ENCODE measurements at regions not wholly inside any gene's neighbourhood (a gene's known extent, or its start where the extent isn't known, plus 50 kb on each side); places are given as distances from the start of the nearest gene placed in this dataset.

DNA sequence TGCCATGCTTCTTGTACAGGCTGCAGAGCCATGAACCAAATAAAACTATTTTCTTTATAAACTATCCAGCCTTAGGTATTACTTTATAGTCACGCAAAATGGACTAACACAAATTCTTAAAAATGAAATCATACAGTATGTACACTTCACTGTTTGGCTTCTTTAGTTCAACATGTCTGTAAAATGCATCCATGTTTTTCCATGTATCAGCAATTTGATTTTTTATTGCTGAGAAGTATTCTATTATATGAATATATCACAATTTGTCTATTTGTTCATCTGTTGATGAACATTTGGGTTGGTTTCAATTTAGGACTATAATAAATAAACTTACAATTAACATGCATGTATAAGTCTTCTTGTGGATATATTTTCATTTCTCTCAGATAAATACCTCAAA is 182.1 kb downstream of the SCG2 start:
- no peak for ATAC-seq (ENCODE audit: low read depth)
- TF ChIP-seq, protein P1, sequence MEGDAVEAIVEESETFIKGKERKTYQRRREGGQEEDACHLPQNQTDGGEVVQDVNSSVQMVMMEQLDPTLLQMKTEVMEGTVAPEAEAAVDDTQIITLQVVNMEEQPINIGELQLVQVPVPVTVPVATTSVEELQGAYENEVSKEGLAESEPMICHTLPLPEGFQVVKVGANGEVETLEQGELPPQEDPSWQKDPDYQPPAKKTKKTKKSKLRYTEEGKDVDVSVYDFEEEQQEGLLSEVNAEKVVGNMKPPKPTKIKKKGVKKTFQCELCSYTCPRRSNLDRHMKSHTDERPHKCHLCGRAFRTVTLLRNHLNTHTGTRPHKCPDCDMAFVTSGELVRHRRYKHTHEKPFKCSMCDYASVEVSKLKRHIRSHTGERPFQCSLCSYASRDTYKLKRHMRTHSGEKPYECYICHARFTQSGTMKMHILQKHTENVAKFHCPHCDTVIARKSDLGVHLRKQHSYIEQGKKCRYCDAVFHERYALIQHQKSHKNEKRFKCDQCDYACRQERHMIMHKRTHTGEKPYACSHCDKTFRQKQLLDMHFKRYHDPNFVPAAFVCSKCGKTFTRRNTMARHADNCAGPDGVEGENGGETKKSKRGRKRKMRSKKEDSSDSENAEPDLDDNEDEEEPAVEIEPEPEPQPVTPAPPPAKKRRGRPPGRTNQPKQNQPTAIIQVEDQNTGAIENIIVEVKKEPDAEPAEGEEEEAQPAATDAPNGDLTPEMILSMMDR (IDR thresholded peaks at IDR 0.05; ENCODE audit: poor library complexity, severe bottlenecking): no peak

GRCh38 chr2:223431479-223431878 is 170.7 kb downstream of the SCG2 start:
- no peak for DNase-seq (ENCODE audit: low spot score)
- TF ChIP-seq, protein P1 (IDR thresholded peaks at IDR 0.05; ENCODE audit: poor library complexity, severe bottlenecking): no peak
- ATAC-seq (ENCODE audit: low read depth): no peak

More for the DNA sequence above, 182.1 kb downstream of the SCG2 start:
- Histone ChIP-seq H3K27ac (ENCODE audit: poor library complexity, severe bottlenecking) (no peak overlapping the region), H3K4me1 (ENCODE audit: insufficient read depth, poor library complexity, severe bottlenecking) (no peaks in the 10 kb centered on the region), H3K36me3 (ENCODE audit: low read depth) (no peaks in the 10 kb centered on the region), H3K9me3 (ENCODE audit: severe bottlenecking) (no peaks in the 10 kb centered on the region), H3K27me3 (ENCODE audit: insufficient read depth, poor library complexity, severe bottlenecking) (no peaks in the 10 kb centered on the region), H3K4me3 (ENCODE audit: severe bottlenecking) (no peak overlapping the region)
- no peak for DNase-seq (ENCODE audit: low spot score)

DNA sequence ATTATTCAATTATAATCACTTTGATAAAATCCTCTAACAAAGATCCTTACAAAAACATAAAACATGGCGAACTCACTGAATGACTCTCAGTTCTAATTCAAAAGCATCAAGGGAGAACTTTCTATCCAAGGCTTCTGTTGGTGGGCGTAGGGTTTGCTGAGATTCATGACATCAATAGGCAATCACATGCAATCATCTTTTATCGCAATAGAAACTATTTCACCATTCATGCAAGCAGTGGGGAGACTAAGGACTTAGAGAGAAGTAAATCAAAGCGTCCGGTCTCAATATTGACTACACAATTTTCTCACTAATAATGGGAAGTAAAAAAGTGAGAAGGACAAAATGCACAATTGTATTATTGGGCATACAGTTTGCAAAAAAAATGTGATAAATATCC is 168.7 kb downstream of the SCG2 start:
- Histone ChIP-seq H3K36me3 (ENCODE audit: low read depth) (no peaks in the 10 kb centered on the region), H3K4me3 (ENCODE audit: severe bottlenecking) (no peak overlapping the region), H3K4me1 (ENCODE audit: insufficient read depth, poor library complexity, severe bottlenecking) (no peaks in the 10 kb centered on the region), H3K27ac (ENCODE audit: poor library complexity, severe bottlenecking) (no peak overlapping the region), H3K9me3 (ENCODE audit: severe bottlenecking) (no peaks in the 10 kb centered on the region), H3K27me3 (ENCODE audit: insufficient read depth, poor library complexity, severe bottlenecking) (no peaks in the 10 kb centered on the region)
- TF ChIP-seq, protein P1 (IDR thresholded peaks at IDR 0.05; ENCODE audit: poor library complexity, severe bottlenecking): no peak
- DNase-seq (ENCODE audit: low spot score) (no peak), ATAC-seq (ENCODE audit: low read depth) (no peak)

More at GRCh38 chr2:223431479-223431878, 170.7 kb downstream of the SCG2 start:
- H3K27me3 ChIP-seq (ENCODE audit: insufficient read depth, poor library complexity, severe bottlenecking): no peaks in the 10 kb centered on the region
- no peaks in the 10 kb centered on the region for H3K9me3 ChIP-seq (ENCODE audit: severe bottlenecking)
- no peaks in the 10 kb centered on the region for H3K4me1 ChIP-seq (ENCODE audit: insufficient read depth, poor library complexity, severe bottlenecking)
- H3K36me3 ChIP-seq (ENCODE audit: low read depth): no peaks in the 10 kb centered on the region
- H3K4me3 ChIP-seq (ENCODE audit: severe bottlenecking): no peak overlapping the region
- H3K27ac ChIP-seq (ENCODE audit: poor library complexity, severe bottlenecking): no peak overlapping the region

- ATAC-seq (ENCODE audit: low read depth) (no peak), DNase-seq (ENCODE audit: low spot score) (no peak)
- H3K4me3 ChIP-seq (ENCODE audit: severe bottlenecking): no peak overlapping the region
- TF ChIP-seq, protein P1 (IDR thresholded peaks at IDR 0.05; ENCODE audit: poor library complexity, severe bottlenecking): no peak
- H3K27ac ChIP-seq (ENCODE audit: poor library complexity, severe bottlenecking): no peak overlapping the region
- no peaks in the 10 kb centered on the region for H3K36me3 ChIP-seq (ENCODE audit: low read depth)
- H3K4me1 ChIP-seq (ENCODE audit: insufficient read depth, poor library complexity, severe bottlenecking): no peaks in the 10 kb centered on the region
- no peaks in the 10 kb centered on the region for H3K9me3 ChIP-seq (ENCODE audit: severe bottlenecking)
- no peaks in the 10 kb centered on the region for H3K27me3 ChIP-seq (ENCODE audit: insufficient read depth, poor library complexity, severe bottlenecking)
Measured at GRCh38 chr2:223437788-223438187, 164.4 kb downstream of the SCG2 start.

- no peak for ATAC-seq (ENCODE audit: low read depth)
- Histone ChIP-seq H3K27me3 (ENCODE audit: insufficient read depth, poor library complexity, severe bottlenecking) (no peaks in the 10 kb centered on the region), H3K27ac (ENCODE audit: poor library complexity, severe bottlenecking) (no peak overlapping the region), H3K4me1 (ENCODE audit: insufficient read depth, poor library complexity, severe bottlenecking) (no peaks in the 10 kb centered on the region), H3K9me3 (ENCODE audit: severe bottlenecking) (no peaks in the 10 kb centered on the region), H3K36me3 (ENCODE audit: low read depth) (no peaks in the 10 kb centered on the region), H3K4me3 (ENCODE audit: severe bottlenecking) (no peak overlapping the region)
- no peak for DNase-seq (ENCODE audit: low spot score)
- TF ChIP-seq, protein P1 (IDR thresholded peaks at IDR 0.05; ENCODE audit: poor library complexity, severe bottlenecking): no peak
Measured at GRCh38 chr2:223439184-223439583, 163.0 kb downstream of the SCG2 start.

Data from RWPE2 (cell line).